Activated CD8-positive, alpha-beta memory T cell treated with anti-CD3 and anti-CD28 coated beads, Interleukin-2, amount 50 U/mL, for 48 hours (primary cell): ENCODE measurements at regions not wholly inside any gene's neighbourhood (a gene's known extent, or its start where the extent isn't known, plus 50 kb on each side); places are given as distances from the start of the nearest gene placed in this dataset.

ENCODE experiments used
- DNase-seq: peaks from one replicate; pipeline ENCODE4 v3.0.0-alpha.2; 2020

DNA sequence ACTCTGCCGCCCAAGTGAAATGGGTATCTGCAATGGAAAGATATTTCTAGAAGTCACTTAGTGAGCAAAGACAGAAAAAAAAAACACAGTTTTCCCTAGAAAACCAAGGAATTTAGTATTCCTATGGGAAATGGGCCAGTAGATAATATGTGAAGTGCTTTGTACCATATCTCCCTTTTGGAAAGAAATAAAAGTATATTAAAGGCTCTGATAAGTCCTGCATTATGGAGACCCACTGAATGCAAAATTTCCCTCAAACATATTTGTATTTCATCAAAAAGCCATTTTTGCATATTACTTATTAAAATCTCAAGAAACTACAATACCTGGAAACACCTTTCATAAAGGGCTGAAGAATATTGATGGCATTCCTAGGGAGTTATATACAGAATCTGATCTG is 51.6 kb upstream of the DYNLRB2 start:
- DNase-seq: no peak

DNA sequence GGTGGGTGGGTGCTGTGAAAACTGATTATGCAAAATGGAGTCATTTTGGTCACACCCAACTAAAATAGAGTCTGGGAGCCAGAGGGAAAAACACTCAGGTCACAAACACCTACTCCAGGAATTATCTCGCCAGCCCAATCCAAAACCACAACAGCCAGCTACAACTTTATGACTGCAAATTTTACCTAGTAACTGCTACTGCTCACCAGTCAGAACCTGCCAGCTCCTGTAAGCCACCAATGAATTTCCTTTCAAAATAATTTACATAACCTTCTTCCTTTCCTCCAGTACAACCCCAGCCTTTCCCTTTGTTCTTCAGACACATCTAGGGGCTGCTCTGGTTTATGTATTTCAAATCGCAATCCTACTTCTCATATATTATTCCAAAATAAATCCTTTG is 52.6 kb upstream of the DYNLRB2 start:
- DNase-seq: no peak

GRCh38 chr16:80480664-80481063 is 60.1 kb upstream of the DYNLRB2 start:
- DNase-seq: no peak

DNA sequence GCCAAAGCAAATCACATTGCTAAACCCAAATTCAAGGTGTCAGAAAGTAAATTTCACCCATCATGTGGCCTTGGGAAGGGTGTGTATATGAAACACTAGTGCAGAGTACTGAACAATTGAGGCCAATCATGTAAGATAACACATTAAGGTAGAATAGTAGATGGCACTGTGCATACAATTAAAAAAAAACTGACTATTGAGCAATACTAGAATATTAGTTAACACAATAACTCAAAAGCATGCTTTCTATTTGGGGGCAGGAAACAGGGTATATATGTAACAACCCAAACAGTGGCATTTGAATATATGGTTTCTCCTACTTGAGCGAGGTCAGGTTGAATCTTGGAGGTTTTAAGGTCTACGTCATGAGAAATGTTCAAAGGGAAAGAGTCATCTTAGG is 63.0 kb upstream of the DYNLRB2 start:
- DNase-seq: no peak

DNA sequence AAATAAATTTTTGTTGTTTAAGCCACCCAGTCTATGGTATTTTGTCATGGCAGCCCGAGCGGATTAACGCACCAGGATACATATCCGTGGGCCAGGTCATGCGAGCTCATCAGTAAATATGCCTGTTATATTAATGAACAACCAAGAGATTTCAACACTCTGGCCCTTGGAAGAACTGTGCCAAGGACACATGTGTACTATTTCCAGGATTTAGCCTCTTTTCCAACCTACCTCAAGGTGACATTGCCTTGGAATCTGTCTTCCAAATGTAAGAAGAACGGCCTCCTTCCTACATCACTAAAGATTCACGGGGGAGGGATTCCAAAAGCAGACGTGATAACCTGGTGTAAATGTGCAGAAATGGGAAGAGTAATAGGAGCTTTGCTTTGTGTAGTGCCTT is 72.8 kb upstream of the DYNLRB2 start:
- no peak for DNase-seq

GRCh38 chr16:80466024-80466987 is 74.5 kb upstream of the DYNLRB2 start:
- peak; percentile 84 for DNase-seq

DNA sequence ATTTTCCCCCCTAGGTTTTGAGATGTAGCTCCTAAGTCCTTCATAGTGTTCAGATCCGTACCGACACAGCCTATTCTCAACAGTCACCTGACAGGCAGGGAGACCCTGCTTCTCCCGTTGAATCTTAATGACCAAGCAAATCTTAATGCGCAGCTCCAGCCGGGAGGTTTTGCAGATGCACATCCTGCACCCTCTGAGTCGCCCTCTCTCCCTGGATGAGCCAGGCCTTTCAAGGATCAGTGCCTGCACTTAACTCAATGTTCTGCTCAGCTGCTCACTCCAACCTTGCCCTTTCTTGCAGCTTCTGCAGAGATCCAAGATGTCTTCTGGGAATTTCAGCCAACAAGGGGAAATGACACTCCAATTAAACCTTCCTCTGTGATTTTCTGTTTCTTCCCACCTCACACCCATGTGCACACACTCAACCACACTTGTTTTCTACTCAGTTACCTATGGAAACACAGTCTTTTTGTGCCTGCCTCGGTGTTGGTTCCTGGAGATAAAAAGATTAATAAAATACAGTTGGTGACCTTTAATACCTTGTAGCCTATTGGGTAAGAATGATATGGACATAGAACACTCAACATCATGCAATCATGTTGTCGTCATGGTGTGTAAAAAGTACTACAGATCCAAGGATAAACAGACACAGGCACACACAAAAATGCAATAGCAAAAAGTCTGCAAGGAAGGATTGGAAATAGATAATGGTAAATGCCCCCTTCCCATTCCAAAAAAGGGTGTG is 76.9 kb upstream of the DYNLRB2 start:
- no peak for DNase-seq

DNA sequence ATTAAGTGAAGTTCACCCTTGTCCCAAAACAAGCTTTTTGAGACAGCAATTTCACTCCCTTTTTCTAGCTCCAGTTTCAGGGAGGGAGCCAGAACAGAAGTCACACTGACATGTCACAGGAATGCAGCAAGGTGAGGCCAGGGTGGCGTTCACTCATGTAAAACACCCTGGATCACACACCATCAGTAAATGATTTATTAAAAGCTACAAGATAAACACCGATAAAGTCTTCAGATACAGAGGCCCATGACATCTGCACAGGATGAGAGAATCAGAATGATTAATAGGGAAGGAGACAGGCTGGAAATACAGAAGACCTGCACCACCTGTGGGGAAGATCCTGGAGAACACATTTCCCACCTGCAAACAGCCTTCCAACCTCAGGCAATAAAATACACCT is 77.5 kb upstream of the DYNLRB2 start:
- DNase-seq: no peak

DNA sequence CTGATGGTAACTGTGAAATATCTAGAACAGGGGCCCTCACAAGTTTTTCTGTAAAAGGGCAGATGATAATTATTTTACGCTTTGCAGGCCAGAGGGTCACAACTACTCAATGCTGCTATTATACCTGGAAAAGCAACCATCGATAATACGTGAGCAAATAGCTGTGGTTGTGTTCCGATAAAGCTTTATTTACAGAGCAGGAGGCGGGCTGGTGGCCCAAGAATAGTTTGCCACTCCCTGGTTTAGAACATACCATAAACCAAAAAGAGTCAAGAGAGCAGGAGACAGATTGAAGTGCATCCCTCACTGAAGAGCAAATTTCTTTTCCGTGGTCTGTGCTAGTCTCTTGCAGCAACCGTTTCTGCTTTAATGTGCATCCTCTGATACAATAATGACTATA is 77.9 kb upstream of the DYNLRB2 start:
- DNase-seq: no peak

- no peak for DNase-seq
These were observed 79.8 kb upstream of the DYNLRB2 start for GRCh38 chr16:80460988-80461387.

DNA sequence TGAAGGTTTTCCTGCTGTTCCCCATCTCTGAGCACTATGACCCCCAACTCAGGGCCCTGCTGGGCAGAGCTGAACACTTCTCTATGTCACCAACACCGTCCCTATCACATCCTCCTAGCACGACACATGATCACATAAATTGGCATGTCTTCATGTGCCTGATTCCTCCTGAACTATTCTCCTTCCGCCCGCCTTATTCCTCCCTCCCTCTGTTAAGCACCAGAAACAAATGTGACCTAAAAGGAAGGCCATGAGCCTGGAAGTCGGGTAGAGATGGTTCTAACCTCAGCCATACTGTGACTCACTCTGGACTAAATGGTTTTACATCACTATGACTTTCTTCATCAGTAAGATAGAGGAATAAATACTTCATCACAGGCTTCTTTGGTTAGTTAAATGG is 80.8 kb upstream of the DYNLRB2 start:
- DNase-seq: no peak

- no peak for DNase-seq
These were observed 81.4 kb upstream of the DYNLRB2 start for GRCh38 chr16:80459331-80459777.

- no peak for DNase-seq
These were observed 82.9 kb upstream of the DYNLRB2 start for GRCh38 chr16:80457871-80458270.

DNA sequence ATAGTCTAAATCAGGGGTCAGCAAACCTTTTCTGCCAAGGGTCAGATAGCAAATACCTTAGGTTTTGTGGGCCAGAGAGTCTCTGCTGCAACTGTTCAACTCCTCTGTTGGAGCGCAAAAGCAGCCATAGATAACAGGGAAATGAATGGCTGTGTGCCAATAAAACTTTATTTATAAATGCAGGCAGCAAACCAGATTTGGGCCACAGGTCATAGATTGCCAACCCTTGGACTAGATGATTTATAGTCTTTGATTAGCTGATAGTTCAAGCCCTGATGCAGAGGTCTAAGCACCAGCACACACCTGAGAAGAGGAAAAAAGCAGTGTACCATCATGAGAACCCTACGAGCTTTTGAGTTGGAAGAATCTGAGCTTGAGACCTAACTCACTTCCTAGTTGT is 86.0 kb upstream of the DYNLRB2 start:
- no peak for DNase-seq

DNA sequence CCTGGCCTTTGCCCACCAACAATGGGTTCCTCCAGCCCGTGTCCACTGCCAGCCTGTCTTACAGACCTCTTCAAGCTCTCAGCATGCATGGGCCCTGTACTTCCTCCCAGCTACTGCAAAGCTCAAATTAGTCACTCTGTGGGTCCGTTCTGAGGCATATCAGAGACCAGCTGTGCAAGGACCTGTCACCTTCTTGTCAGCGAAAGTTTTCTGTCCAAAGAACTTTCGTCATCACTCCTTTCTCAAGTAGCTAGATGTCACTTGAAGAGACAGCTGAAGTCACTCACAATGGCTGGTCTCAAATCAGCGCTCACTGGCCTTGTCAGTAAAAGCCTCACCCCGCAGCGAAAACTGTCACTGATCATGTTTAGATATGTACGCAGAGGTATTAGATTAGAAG is 91.4 kb upstream of the DYNLRB2 start:
- no peak for DNase-seq

DNA sequence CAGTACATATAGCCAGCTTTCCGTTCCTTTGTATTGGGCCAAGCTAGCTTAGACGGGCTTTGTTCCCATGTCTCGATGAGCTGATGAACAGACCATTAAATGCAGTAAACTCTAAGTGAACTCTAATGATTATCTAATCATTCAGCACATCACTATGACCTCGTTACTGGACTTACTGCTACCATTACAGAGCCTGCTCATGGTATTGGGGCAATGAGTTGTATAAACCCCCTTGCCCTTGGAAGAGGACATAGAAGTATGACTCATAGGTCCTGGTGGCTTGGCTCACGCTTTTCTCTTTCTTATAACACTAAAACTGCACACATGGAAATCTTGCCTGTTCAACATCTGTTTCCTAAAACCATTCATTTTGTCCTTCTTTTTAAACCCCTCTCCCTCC is 93.6 kb upstream of the DYNLRB2 start:
- no peak for DNase-seq

DNA sequence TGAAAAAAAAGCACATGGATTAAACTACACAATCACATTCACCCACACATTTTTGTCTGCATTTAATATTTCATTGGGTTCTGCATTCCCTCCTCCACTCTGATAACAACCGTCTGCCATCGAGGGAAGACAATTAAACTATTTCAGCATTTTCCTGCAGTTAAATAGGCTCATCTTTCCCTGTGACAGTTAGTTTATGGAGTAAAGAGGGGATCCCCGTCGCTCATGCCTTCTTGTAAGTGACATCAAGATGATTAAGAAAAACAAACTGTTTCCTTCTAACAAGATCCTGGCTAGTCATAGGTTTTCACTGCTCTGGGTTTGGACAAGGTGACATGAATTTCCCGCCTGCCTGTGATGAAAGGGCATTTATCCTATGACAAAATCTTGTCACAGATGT is 98.0 kb upstream of the DYNLRB2 start:
- no peak for DNase-seq

GRCh38 chr16:80441935-80442334 is 98.9 kb upstream of the DYNLRB2 start:
- DNase-seq: no peak

DNA sequence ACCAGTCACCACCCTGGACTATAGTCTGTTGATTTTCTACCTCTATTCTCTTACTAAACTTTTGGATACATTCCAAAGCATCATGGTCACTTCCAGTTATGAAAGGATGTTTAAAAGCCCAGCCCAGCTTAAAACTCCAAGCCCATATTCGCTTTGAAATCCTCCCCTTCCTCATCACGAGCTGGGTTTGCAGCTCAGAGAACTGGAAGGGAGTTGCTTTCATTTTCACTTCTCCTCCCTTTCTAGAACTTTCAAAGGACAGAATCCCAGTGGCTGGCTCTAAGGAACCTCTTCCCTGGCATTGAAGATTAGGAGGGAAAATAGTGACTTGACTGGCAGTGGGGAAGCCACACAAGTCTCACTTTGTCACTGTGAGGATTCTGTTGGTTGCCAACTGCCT is 100.1 kb upstream of the DYNLRB2 start:
- DNase-seq: no peak

GRCh38 chr16:80437707-80438106 is 103.1 kb upstream of the DYNLRB2 start:
- DNase-seq: no peak

DNA sequence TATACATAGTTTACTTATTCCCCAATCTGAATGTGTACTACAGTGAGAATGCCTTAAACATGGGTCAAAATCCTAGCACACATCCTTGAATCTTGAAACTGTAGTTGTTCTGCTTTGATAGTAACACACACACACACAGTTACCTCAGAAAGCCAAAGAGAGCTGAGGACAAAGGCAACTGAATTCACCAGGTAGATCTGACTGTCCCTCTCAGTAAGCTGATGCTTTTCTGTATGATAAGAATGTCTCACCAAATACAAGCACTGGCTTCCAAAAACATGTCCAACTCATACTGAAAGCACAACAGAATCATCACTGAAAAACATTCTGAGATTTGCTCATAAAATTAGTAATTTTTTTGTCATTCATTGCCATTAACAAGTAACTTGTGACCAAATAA is 104.3 kb upstream of the DYNLRB2 start:
- no peak for DNase-seq

GRCh38 chr16:80433623-80434022 is 107.2 kb upstream of the DYNLRB2 start:
- DNase-seq: no peak

DNA sequence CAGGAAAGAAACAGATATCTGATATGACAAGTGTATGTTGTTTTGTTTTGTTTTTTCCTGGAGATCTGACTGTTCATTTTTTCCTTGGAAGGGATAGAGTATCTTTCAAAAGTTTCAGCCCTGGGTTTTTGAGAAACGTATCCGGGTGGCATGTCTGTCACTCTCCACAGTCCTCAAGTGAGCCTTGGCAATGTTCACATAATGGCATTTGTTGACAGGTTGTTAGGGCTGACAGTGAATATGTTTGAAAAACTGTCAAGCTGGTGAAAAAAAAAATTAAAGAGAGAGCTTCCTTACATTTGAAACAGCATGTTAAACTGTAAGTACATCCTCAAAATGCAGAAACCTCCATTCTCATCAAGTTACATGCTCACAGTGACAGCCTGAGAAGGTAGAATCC is 113.0 kb upstream of the DYNLRB2 start:
- DNase-seq: no peak
